WTC11 (cell line): ENCODE measurements at regions not wholly inside any gene's neighbourhood (a gene's known extent, or its start where the extent isn't known, plus 50 kb on each side); places are given as distances from the start of the nearest gene placed in this dataset.

Experiments used
- ATAC-seq: fragments of 200-7000 bp; cut with Tn5 transposase; 2 replicates; pipeline ENCODE4 v1.10.0; 2021; ENCODE audit warnings: mild to moderate bottlenecking, moderate library complexity
- CTCF ChIA-PET: fragments of 300-600 bp; sonication (Branson Sonifier 250); formaldehyde crosslinking; loops from one replicate; lab custom pipeline; 2021; ENCODE audit warnings: antibody characterized with exemption; lab: Charles Lee
- POLR2A ChIA-PET: fragments of 350-600 bp; sonication (Branson Sonifier 250); formaldehyde crosslinking; loops from one replicate; lab custom pipeline; 2021; ENCODE audit warnings: antibody characterized with exemption; lab: Charles Lee
- DNase-seq: peaks from one replicate; pipeline ENCODE4 v3.0.0; 2021; ENCODE audit warnings: low spot score
- H3K27ac Mint-ChIP-seq: 2 replicates; pipeline ENCODE4 v1.8.0; 2021; ENCODE audit warnings: mixed read lengths
- H3K27me3 Mint-ChIP-seq: 2 replicates; pipeline ENCODE4 v1.8.0; 2021; ENCODE audit warnings: low read depth, mild to moderate bottlenecking, moderate library complexity, mixed read lengths
- H3K36me3 Mint-ChIP-seq: 2 replicates; pipeline ENCODE4 v1.8.0; 2021; ENCODE audit warnings: mixed read lengths
- H3K4me1 Mint-ChIP-seq: 2 replicates; pipeline ENCODE4 v1.8.0; 2022; ENCODE audit warnings: mixed read lengths
- H3K4me3 Mint-ChIP-seq: 2 replicates; pipeline ENCODE4 v1.8.0; 2021; ENCODE audit warnings: mild to moderate bottlenecking, moderate library complexity, mixed read lengths
- H3K9me3 Mint-ChIP-seq: 2 replicates; pipeline ENCODE4 v1.8.0; 2021; ENCODE audit warnings: mixed read lengths
- ARID4B ChIP-seq: sonication (generic); formaldehyde crosslinking; IDR thresholded peaks from 2 replicates; pipeline ENCODE4 v1.8.0; 2023; ENCODE audit warnings: missing genetic modification reagents, mild to moderate bottlenecking, borderline replicate concordance
- CDX4 ChIP-seq: fragments of 250-450 bp; sonication (Bioruptor Pico); IDR thresholded peaks from 2 replicates; pipeline ENCODE4 v1.9.0; 2021; ENCODE audit warnings: moderate library complexity, mild to moderate bottlenecking, inconsistent platforms, borderline replicate concordance
- CREM ChIP-seq: sonication (generic); formaldehyde crosslinking; IDR thresholded peaks from 2 replicates; pipeline ENCODE4 v1.8.1; 2022; ENCODE audit warnings: mild to moderate bottlenecking, missing genetic modification reagents, moderate library complexity
- CTCF ChIP-seq: fragments of 200-600 bp; IDR thresholded peaks from 2 replicates; pipeline ENCODE4 v1.8.0; 2022; ENCODE audit warnings: antibody characterized with exemption
- E2F4 ChIP-seq: sonication (generic); formaldehyde crosslinking; IDR thresholded peaks from 2 replicates; pipeline ENCODE4 v1.8.1; 2022; ENCODE audit warnings: low read depth, mild to moderate bottlenecking, moderate library complexity, missing genetic modification reagents, borderline replicate concordance
- EMX1 ChIP-seq: fragments of 250-450 bp; sonication (Bioruptor Pico); IDR thresholded peaks from 2 replicates; pipeline ENCODE4 v1.8.0; 2021; ENCODE audit warnings: mild to moderate bottlenecking
- ESRRA ChIP-seq: sonication (generic); formaldehyde crosslinking; IDR thresholded peaks from 2 replicates; pipeline ENCODE4 v1.8.1; 2022; ENCODE audit warnings: mild to moderate bottlenecking, missing genetic modification reagents, borderline replicate concordance
- GABPB1 ChIP-seq: sonication (generic); formaldehyde crosslinking; IDR thresholded peaks from 2 replicates; pipeline ENCODE4 v1.8.1; 2023; ENCODE audit warnings: mild to moderate bottlenecking, missing genetic modification reagents
- GRHL2 ChIP-seq: fragments of 250-450 bp; sonication (Bioruptor Pico); IDR thresholded peaks from 2 replicates; pipeline ENCODE4 v1.8.0; 2022; ENCODE audit warnings: mild to moderate bottlenecking, moderate library complexity; ENCODE audit not compliant: insufficient replicate concordance, severe bottlenecking
- GTF2I ChIP-seq: fragments of 250-450 bp; sonication (Bioruptor Pico); conservative IDR thresholded peaks from 2 replicates; pipeline ENCODE4 v1.4.0; 2021; ENCODE audit warnings: mild to moderate bottlenecking
- HMGA2 ChIP-seq: fragments of 250-450 bp; sonication (Bioruptor Pico); IDR thresholded peaks from 2 replicates; pipeline ENCODE4 v1.4.0; 2021; ENCODE audit warnings: mild to moderate bottlenecking, moderate library complexity
- JUN ChIP-seq: sonication (generic); formaldehyde crosslinking; IDR thresholded peaks from 2 replicates; pipeline ENCODE4 v1.8.0; 2023; ENCODE audit warnings: mild to moderate bottlenecking, missing genetic modification reagents
- KAT7 ChIP-seq: sonication (generic); formaldehyde crosslinking; IDR thresholded peaks from 2 replicates; pipeline ENCODE4 v1.8.1; 2023; ENCODE audit warnings: missing genetic modification reagents, mild to moderate bottlenecking, borderline replicate concordance
- MAX ChIP-seq: sonication (generic); formaldehyde crosslinking; IDR thresholded peaks from 2 replicates; pipeline ENCODE4 v1.8.0; 2022; ENCODE audit warnings: mild to moderate bottlenecking, missing genetic modification reagents
- MLX ChIP-seq: sonication (generic); formaldehyde crosslinking; IDR thresholded peaks from 2 replicates; pipeline ENCODE4 v1.8.1; 2023; ENCODE audit warnings: mild to moderate bottlenecking, missing genetic modification reagents, moderate library complexity
- NFATC4 ChIP-seq: fragments of 250-450 bp; sonication (Bioruptor Pico); IDR thresholded peaks from 2 replicates; pipeline ENCODE4 v1.9.0; 2021; ENCODE audit warnings: mild to moderate bottlenecking
- NFE2L1 ChIP-seq: sonication (generic); formaldehyde crosslinking; IDR thresholded peaks from 2 replicates; pipeline ENCODE4 v1.8.1; 2023; ENCODE audit warnings: missing genetic modification reagents
- NR3C1 ChIP-seq: sonication (generic); formaldehyde crosslinking; conservative IDR thresholded peaks from 2 replicates; pipeline ENCODE4 v1.8.1; 2023; ENCODE audit warnings: low read depth, mild to moderate bottlenecking, missing genetic modification reagents
- OVOL2 ChIP-seq: fragments of 250-450 bp; sonication (Bioruptor Pico); IDR thresholded peaks from 2 replicates; pipeline ENCODE4 v1.9.0; 2021; ENCODE audit warnings: mild to moderate bottlenecking, borderline replicate concordance
- PRRX2 ChIP-seq: fragments of 250-450 bp; sonication (Bioruptor Pico); IDR thresholded peaks from 2 replicates; pipeline ENCODE4 v1.8.0; 2021; ENCODE audit warnings: mild to moderate bottlenecking
- SMAD4 ChIP-seq: sonication (generic); formaldehyde crosslinking; IDR thresholded peaks from 2 replicates; pipeline ENCODE4 v1.8.0; 2022; ENCODE audit warnings: mild to moderate bottlenecking, missing genetic modification reagents
- SOX15 ChIP-seq: fragments of 250-450 bp; sonication (Bioruptor Pico); IDR thresholded peaks from 2 replicates; pipeline ENCODE4 v1.9.0; 2021; ENCODE audit warnings: mild to moderate bottlenecking
- ZBTB21 ChIP-seq: sonication (generic); formaldehyde crosslinking; IDR thresholded peaks from 2 replicates; pipeline ENCODE4 v1.8.1; 2023; ENCODE audit warnings: mild to moderate bottlenecking, missing genetic modification reagents, borderline replicate concordance
- ZMAT4 ChIP-seq: fragments of 250-450 bp; sonication (Bioruptor Pico); IDR thresholded peaks from 2 replicates; pipeline ENCODE4 v1.9.0; 2021; ENCODE audit warnings: mild to moderate bottlenecking
- ZNF121 ChIP-seq: sonication (generic); formaldehyde crosslinking; IDR thresholded peaks from 2 replicates; pipeline ENCODE4 v1.8.0; 2023; ENCODE audit warnings: missing genetic modification reagents
- ZNF232 ChIP-seq: sonication (generic); formaldehyde crosslinking; IDR thresholded peaks from 2 replicates; pipeline ENCODE4 v1.8.0; 2022; ENCODE audit warnings: mild to moderate bottlenecking, missing genetic modification reagents
- ZNF416 ChIP-seq: fragments of 250-450 bp; sonication (Bioruptor Pico); IDR thresholded peaks from 2 replicates; pipeline ENCODE4 v1.9.0; 2021; ENCODE audit warnings: mild to moderate bottlenecking, inconsistent platforms
- ZNF425 ChIP-seq: fragments of 250-450 bp; sonication (Bioruptor Pico); conservative IDR thresholded peaks from 2 replicates; pipeline ENCODE4 v1.9.0; 2021; ENCODE audit warnings: mild to moderate bottlenecking

GRCh38 chr1:222970711-222971110, 155.9 kb downstream of the DISP1 start:
- TF ChIP-seq MAX (CRISPR knock-in tag) = no peak
- TF ChIP-seq ZNF232 (CRISPR knock-in tag) = no peak
- TF ChIP-seq MLX (CRISPR knock-in tag) = no peak
- TF ChIP-seq ZNF425 (CRISPR knock-in tag) = no peak
- TF ChIP-seq ZNF121 = no peak
- no peak for TF ChIP-seq NR3C1 (CRISPR knock-in tag)
- no peak for TF ChIP-seq CREM (CRISPR knock-in tag)
- no peak for TF ChIP-seq CDX4 (CRISPR knock-in tag)
- TF ChIP-seq NFATC4 (CRISPR knock-in tag) = no peak
- no peak for TF ChIP-seq JUN (CRISPR knock-in tag)
- no peak for TF ChIP-seq EMX1 (CRISPR knock-in tag)
- no peak for TF ChIP-seq GRHL2 (CRISPR knock-in tag)
- TF ChIP-seq GTF2I (CRISPR knock-in tag) = no peak
- no peak for TF ChIP-seq PRRX2 (CRISPR knock-in tag)
- no peak for TF ChIP-seq E2F4
- no peak for TF ChIP-seq ZBTB21
- TF ChIP-seq KAT7 (CRISPR knock-in tag) = no peak
- TF ChIP-seq SOX15 (CRISPR knock-in tag) = no peak
- no peak for TF ChIP-seq NFE2L1
- Mint-ChIP-seq H3K9me3 (no peaks in the 10 kb centered on the region), H3K36me3 (no peaks in the 10 kb centered on the region), H3K27ac (no peak overlapping the region), H3K4me1 (no peaks in the 10 kb centered on the region), H3K27me3 (peaks cover 3% of the 10 kb centered on the region; the same call in 1 of the 2 replicates), H3K4me3 (no peak overlapping the region)
- CTCF ChIA-PET = no interaction called here
- DNase-seq (no peak), ATAC-seq (no peak)
- POLR2A ChIA-PET = no interaction called here

- ChIA-PET CTCF (no interaction called here), POLR2A (no interaction called here)
- no peaks in the 10 kb centered on the region for H3K4me1 Mint-ChIP-seq
- H3K27ac Mint-ChIP-seq = no peak overlapping the region
- no peak for ATAC-seq
- H3K36me3 Mint-ChIP-seq = no peaks in the 10 kb centered on the region
- no peak overlapping the region for H3K4me3 Mint-ChIP-seq
- peaks cover 3% of the 10 kb centered on the region; the same call in 1 of the 2 replicates for H3K27me3 Mint-ChIP-seq
- H3K9me3 Mint-ChIP-seq = no peaks in the 10 kb centered on the region
- no peak for DNase-seq
- TF ChIP-seq SMAD4 (CRISPR knock-in tag) (no peak), CTCF (no peak), OVOL2 (CRISPR knock-in tag) (no peak), HMGA2 (CRISPR knock-in tag) (no peak), ZMAT4 (CRISPR knock-in tag) (no peak), ARID4B (CRISPR knock-in tag) (no peak), GABPB1 (CRISPR knock-in tag) (no peak), ZNF416 (CRISPR knock-in tag) (no peak), ESRRA (CRISPR knock-in tag) (no peak)
Observed at GRCh38 chr1:222971146-222971545, 156.3 kb downstream of the DISP1 start.
